ENCODE measurements at regions not wholly inside any gene's neighbourhood (a gene's known extent, or its start where the extent isn't known, plus 50 kb on each side); places are given as distances from the start of the nearest gene placed in this dataset.
"Not testable (repeated sequence)": the region's sequence is repeated elsewhere in the genome, so short reads cannot be mapped to it uniquely, and the experiment has no call there.

- TF ChIP-seq CTCF (conservative IDR thresholded peaks at IDR 0.05); ZFX (IDR thresholded peaks at IDR 0.05): not testable (repeated sequence)
Observed at GRCh38 chr4:57937326-57937725, 827.1 kb upstream of the IGFBP7 start.
